CD4-positive, CD25-positive, alpha-beta regulatory T cell (primary cell): ENCODE measurements at regions not wholly inside any gene's neighbourhood (a gene's known extent, or its start where the extent isn't known, plus 50 kb on each side); places are given as distances from the start of the nearest gene placed in this dataset.

ENCODE experiments used
- ATAC-seq, 2 donors: fragments of 150-1000 bp; cut with Tn5 transposase; one replicate each; pipeline ENCODE4 v1.10.0; 2021; ENCODE audit warnings: low read depth in 2 of 2, moderate number of reproducible peaks in 2 of 2, moderate library complexity in 1 of 2
- DNase-seq, 3 donors: peaks; one replicate each; pipeline versions ENCODE4 v3.0.0 to v3.0.0-alpha.2; 2012 to 2022; ENCODE audit warnings: mixed read lengths in 1 of 3
- H3K27ac ChIP-seq: one replicate; pipeline ENCODE4 v1.7.0; 2013; ENCODE audit warnings: mild to moderate bottlenecking, low read length; ENCODE audit not compliant: insufficient read depth, poor library complexity, severe bottlenecking
- H3K27me3 ChIP-seq: one replicate; pipeline ENCODE4 v1.7.0; 2013; ENCODE audit warnings: low read length; ENCODE audit not compliant: control insufficient read depth, insufficient read depth
- H3K36me3 ChIP-seq: one replicate; pipeline ENCODE4 v1.7.0; 2013; ENCODE audit warnings: mild to moderate bottlenecking, low read length, moderate library complexity; ENCODE audit not compliant: control insufficient read depth, insufficient read depth
- H3K4me1 ChIP-seq: 2 replicates; pipeline ENCODE4 v1.7.0; 2013; ENCODE audit warnings: mild to moderate bottlenecking, low read length; ENCODE audit not compliant: insufficient read depth, control insufficient read depth, poor library complexity, severe bottlenecking
- H3K4me3 ChIP-seq: one replicate; pipeline ENCODE4 v1.7.0; 2013; ENCODE audit warnings: low read depth, mild to moderate bottlenecking, low read length, moderate library complexity
- H3K9me3 ChIP-seq, 2 experiments: 1 replicate in 1 of 2; 2 replicates in 1 of 2; pipeline ENCODE4 v1.7.0; 2013; ENCODE audit warnings: low read length in 2 of 2, mild to moderate bottlenecking in 1 of 2, moderate library complexity in 1 of 2; ENCODE audit not compliant: control insufficient read depth in 2 of 2
- H3K27ac Mint-ChIP-seq, 3 donors: one replicate each; pipeline ENCODE4 v1.8.0; 2020 to 2022; ENCODE audit warnings: mild to moderate bottlenecking in 3 of 3, mixed read lengths in 3 of 3, moderate library complexity in 2 of 3
- H3K27me3 Mint-ChIP-seq: one replicate; pipeline ENCODE4 v1.8.0; 2022; ENCODE audit warnings: mild to moderate bottlenecking, mixed read lengths
- H3K36me3 Mint-ChIP-seq: one replicate; pipeline ENCODE4 v1.8.0; 2020; ENCODE audit warnings: mixed read lengths
- H3K4me1 Mint-ChIP-seq, 4 donors: one replicate each; pipeline ENCODE4 v1.8.0; 2020 to 2022; ENCODE audit warnings: mixed read lengths in 4 of 4, mild to moderate bottlenecking in 1 of 4
- H3K4me3 Mint-ChIP-seq, 4 donors: one replicate each; pipeline ENCODE4 v1.8.0; 2020 to 2022; ENCODE audit warnings: mild to moderate bottlenecking in 4 of 4, mixed read lengths in 4 of 4, moderate library complexity in 3 of 4
- H3K9me3 Mint-ChIP-seq, 7 donors: one replicate each; pipeline ENCODE4 v1.8.0; 2020 to 2022; ENCODE audit warnings: mixed read lengths in 7 of 7, mild to moderate bottlenecking in 3 of 7, moderate library complexity in 2 of 7

GRCh38 chr5:172579403-172579990, 61.6 kb upstream of the NEURL1B start:
- no peak for ATAC-seq
- no peak overlapping the region for H3K27ac Mint-ChIP-seq
- Histone ChIP-seq H3K27me3 (no peaks in the 10 kb centered on the region), H3K9me3 (no peaks in the 10 kb centered on the region), H3K4me3 (no peak overlapping the region), H3K36me3 (no peaks in the 10 kb centered on the region), H3K4me1 (no peaks in the 10 kb centered on the region), H3K27ac (no peak overlapping the region)
- H3K4me1 Mint-ChIP-seq, result peaks cover 0 to 4% (median 0%) of the 10 kb centered on the region in 4 donors
- H3K4me3 Mint-ChIP-seq, result no peak overlapping the region
- H3K9me3 Mint-ChIP-seq, result no peaks in the 10 kb centered on the region
- H3K27me3 Mint-ChIP-seq, result peaks cover 10% of the 10 kb centered on the region
- DNase-seq, result no peak
- no peaks in the 10 kb centered on the region for H3K36me3 Mint-ChIP-seq

GRCh38 chr5:172577267-172577909, 63.7 kb upstream of the NEURL1B start:
- Mint-ChIP-seq H3K4me1 (peaks cover 0 to 4% (median 0%) of the 10 kb centered on the region in 4 donors), H3K27me3 (peaks cover 7% of the 10 kb centered on the region), H3K9me3 (no peaks in the 10 kb centered on the region), H3K4me3 (no peak overlapping the region), H3K36me3 (no peaks in the 10 kb centered on the region), H3K27ac (peak overlapping the region in 1 of 3 donors; percentile 87)
- no peak for DNase-seq
- H3K36me3 ChIP-seq, result no peaks in the 10 kb centered on the region
- no peak for ATAC-seq
- no peaks in the 10 kb centered on the region for H3K27me3 ChIP-seq
- no peaks in the 10 kb centered on the region for H3K9me3 ChIP-seq
- no peak overlapping the region for H3K27ac ChIP-seq
- H3K4me1 ChIP-seq, result no peaks in the 10 kb centered on the region
- H3K4me3 ChIP-seq, result no peak overlapping the region

GRCh38 chr5:172575816-172576545, 65.1 kb upstream of the NEURL1B start:
- no peak for DNase-seq
- ATAC-seq, result no peak
- no peaks in the 10 kb centered on the region for H3K4me1 ChIP-seq
- no peaks in the 10 kb centered on the region for H3K9me3 ChIP-seq
- no peak overlapping the region for H3K4me3 Mint-ChIP-seq
- H3K27ac Mint-ChIP-seq, result no peak overlapping the region
- H3K27me3 Mint-ChIP-seq, result peaks cover 6% of the 10 kb centered on the region
- no peaks in the 10 kb centered on the region for H3K27me3 ChIP-seq
- no peaks in the 10 kb centered on the region for H3K36me3 Mint-ChIP-seq
- peaks cover 0 to 4% (median 0%) of the 10 kb centered on the region in 4 donors for H3K4me1 Mint-ChIP-seq
- no peaks in the 10 kb centered on the region for H3K36me3 ChIP-seq
- H3K4me3 ChIP-seq, result no peak overlapping the region
- H3K9me3 Mint-ChIP-seq, result peaks cover 0 to 2% (median 0%) of the 10 kb centered on the region in 7 donors
- H3K27ac ChIP-seq, result no peak overlapping the region

- H3K4me1 Mint-ChIP-seq, result peaks cover 0 to 4% (median 0%) of the 10 kb centered on the region in 4 donors
- DNase-seq (no peak), ATAC-seq (no peak)
- H3K36me3 Mint-ChIP-seq, result no peaks in the 10 kb centered on the region
- Histone ChIP-seq H3K9me3 (no peaks in the 10 kb centered on the region), H3K4me3 (no peak overlapping the region), H3K27me3 (no peaks in the 10 kb centered on the region), H3K27ac (no peak overlapping the region), H3K4me1 (no peaks in the 10 kb centered on the region), H3K36me3 (no peaks in the 10 kb centered on the region)
- no peak overlapping the region for H3K27ac Mint-ChIP-seq
- H3K4me3 Mint-ChIP-seq, result no peak overlapping the region
- peaks cover 6% of the 10 kb centered on the region for H3K27me3 Mint-ChIP-seq
- peaks cover 0 to 2% (median 0%) of the 10 kb centered on the region in 7 donors for H3K9me3 Mint-ChIP-seq
These were observed 65.6 kb upstream of the NEURL1B start for GRCh38 chr5:172575416-172575815.

- Histone ChIP-seq H3K4me1 (no peaks in the 10 kb centered on the region), H3K27me3 (no peaks in the 10 kb centered on the region), H3K27ac (no peak overlapping the region), H3K9me3 (no peaks in the 10 kb centered on the region), H3K36me3 (no peaks in the 10 kb centered on the region), H3K4me3 (no peak overlapping the region)
- H3K27me3 Mint-ChIP-seq, result peaks cover 6% of the 10 kb centered on the region
- DNase-seq (no peak), ATAC-seq (no peak)
- no peaks in the 10 kb centered on the region for H3K36me3 Mint-ChIP-seq
- peak overlapping the region in 1 of 3 donors; percentile 48 for H3K27ac Mint-ChIP-seq
- peak overlapping the region in 1 of 4 donors; percentile 43 for H3K4me3 Mint-ChIP-seq
- H3K9me3 Mint-ChIP-seq, result peaks cover 0 to 2% (median 0%) of the 10 kb centered on the region in 7 donors
- H3K4me1 Mint-ChIP-seq, result peaks cover 0 to 4% (median 0%) of the 10 kb centered on the region in 4 donors
These were observed 66.2 kb upstream of the NEURL1B start for GRCh38 chr5:172574871-172575223.

GRCh38 chr5:172573986-172574870, 66.8 kb upstream of the NEURL1B start:
- Mint-ChIP-seq H3K9me3 (peaks cover 0 to 2% (median 0%) of the 10 kb centered on the region in 7 donors), H3K36me3 (no peaks in the 10 kb centered on the region), H3K4me3 (no peak overlapping the region), H3K27me3 (peaks cover 6% of the 10 kb centered on the region), H3K27ac (no peak overlapping the region), H3K4me1 (peaks cover 0 to 4% (median 0%) of the 10 kb centered on the region in 4 donors)
- Histone ChIP-seq H3K4me1 (no peaks in the 10 kb centered on the region), H3K9me3 (no peaks in the 10 kb centered on the region), H3K36me3 (no peaks in the 10 kb centered on the region), H3K27ac (no peak overlapping the region), H3K4me3 (no peak overlapping the region), H3K27me3 (no peaks in the 10 kb centered on the region)
- no peak for DNase-seq
- no peak for ATAC-seq

- Histone ChIP-seq H3K36me3 (no peaks in the 10 kb centered on the region), H3K27me3 (no peaks in the 10 kb centered on the region), H3K4me3 (no peak overlapping the region), H3K9me3 (no peaks in the 10 kb centered on the region), H3K27ac (no peak overlapping the region), H3K4me1 (no peaks in the 10 kb centered on the region)
- ATAC-seq, result no peak
- H3K4me1 Mint-ChIP-seq, result peaks cover 0 to 4% (median 0%) of the 10 kb centered on the region in 4 donors
- H3K4me3 Mint-ChIP-seq, result no peak overlapping the region
- peaks cover 6% of the 10 kb centered on the region for H3K27me3 Mint-ChIP-seq
- H3K9me3 Mint-ChIP-seq, result peaks cover 0 to 2% (median 0%) of the 10 kb centered on the region in 7 donors
- no peak for DNase-seq
- no peak overlapping the region for H3K27ac Mint-ChIP-seq
- no peaks in the 10 kb centered on the region for H3K36me3 Mint-ChIP-seq
These were observed 67.8 kb upstream of the NEURL1B start for GRCh38 chr5:172573120-172573882.
